GM23338 (cell line): ENCODE measurements at regions not wholly inside any gene's neighbourhood (a gene's known extent, or its start where the extent isn't known, plus 50 kb on each side); places are given as distances from the start of the nearest gene placed in this dataset.
"Not testable (repeated sequence)": the region's sequence is repeated elsewhere in the genome, so short reads cannot be mapped to it uniquely, and the experiment has no call there.

Source experiments
- ATAC-seq: fragments of 200-7000 bp; cut with Tn5 transposase; 3 replicates; pipeline ENCODE4 v1.9.1; 2020
- DNase-seq: peaks from one replicate; pipeline ENCODE4 v3.0.0-alpha.2; 2015; ENCODE audit warnings: low spot score
- H2AFZ ChIP-seq: fragments of 200-600 bp; sonication (generic); 2 replicates; pipeline ENCODE4 v1.8.0; 2016; ENCODE audit warnings: antibody characterized with exemption, mild to moderate bottlenecking, moderate library complexity
- H3F3A ChIP-seq: fragments of 200-600 bp; sonication (generic); replicated peaks from 2 replicates; pipeline ENCODE4 v1.8.0; 2017; ENCODE audit warnings: antibody characterized with exemption, mixed run types, low read depth
- H3K27ac ChIP-seq: fragments of 200-600 bp; sonication (generic); 2 replicates; pipeline ENCODE4 v1.6.1; 2016; ENCODE audit warnings: low read depth
- H3K27me3 ChIP-seq: fragments of 200-600 bp; sonication (generic); 2 replicates; pipeline ENCODE4 v1.8.0; 2016; ENCODE audit warnings: mild to moderate bottlenecking, mixed run types, moderate library complexity; ENCODE audit not compliant: insufficient read depth
- H3K36me3 ChIP-seq: fragments of 200-600 bp; sonication (generic); 2 replicates; pipeline ENCODE4 v1.8.0; 2016; ENCODE audit warnings: mild to moderate bottlenecking; ENCODE audit not compliant: insufficient read depth
- H3K4me1 ChIP-seq: fragments of 200-600 bp; sonication (generic); 2 replicates; pipeline ENCODE4 v1.8.0; 2016; ENCODE audit warnings: mild to moderate bottlenecking, moderate library complexity; ENCODE audit not compliant: insufficient read depth
- H3K4me2 ChIP-seq: fragments of 200-600 bp; sonication (generic); 2 replicates; pipeline ENCODE4 v1.7.1; 2017; ENCODE audit warnings: mixed run types
- H3K4me3 ChIP-seq: fragments of 200-600 bp; sonication (generic); 2 replicates; pipeline ENCODE4 v1.6.1; 2016; ENCODE audit warnings: mixed run types
- H3K79me2 ChIP-seq: fragments of 200-600 bp; sonication (generic); replicated peaks from 2 replicates; pipeline ENCODE4 v1.8.0; 2017; ENCODE audit warnings: mild to moderate bottlenecking; ENCODE audit not compliant: insufficient read depth
- H3K9me2 ChIP-seq: fragments of 200-600 bp; sonication (generic); 2 replicates; pipeline ENCODE4 v1.8.0; 2017; ENCODE audit not compliant: insufficient read depth
- H4K20me1 ChIP-seq: fragments of 200-600 bp; sonication (generic); replicated peaks from 2 replicates; pipeline ENCODE4 v1.8.0; 2017; ENCODE audit warnings: mild to moderate bottlenecking; ENCODE audit not compliant: insufficient read depth
- H3K27ac Mint-ChIP-seq: 2 replicates; pipeline ENCODE4 v1.8.0; 2020; ENCODE audit warnings: inconsistent platforms, mild to moderate bottlenecking, moderate library complexity, mixed read lengths
- H3K27me3 Mint-ChIP-seq: 3 replicates; pipeline ENCODE4 v1.8.0; 2022; ENCODE audit warnings: low read depth, mild to moderate bottlenecking, moderate library complexity, mixed read lengths, inconsistent platforms; ENCODE audit not compliant: insufficient read depth, poor library complexity
- H3K36me3 Mint-ChIP-seq: 3 replicates; pipeline ENCODE4 v1.8.0; 2021; ENCODE audit warnings: low read depth, mild to moderate bottlenecking, inconsistent platforms, moderate library complexity, mixed read lengths
- H3K4me1 Mint-ChIP-seq: 3 replicates; pipeline ENCODE4 v1.8.0; 2020; ENCODE audit warnings: mild to moderate bottlenecking, inconsistent platforms, mixed read lengths
- H3K4me3 Mint-ChIP-seq: 3 replicates; pipeline ENCODE4 v1.8.0; 2021; ENCODE audit warnings: moderate library complexity, mild to moderate bottlenecking, inconsistent platforms, mixed read lengths
- H3K9me3 Mint-ChIP-seq: 3 replicates; pipeline ENCODE4 v1.8.0; 2020; ENCODE audit warnings: moderate library complexity, mild to moderate bottlenecking, inconsistent platforms, mixed read lengths
- CREB1 ChIP-seq: fragments of 250-450 bp; sonication (Bioruptor Pico); IDR thresholded peaks from 2 replicates; pipeline ENCODE4 v1.5.0; 2020; ENCODE audit warnings: low read depth, mild to moderate bottlenecking, moderate library complexity
- CTCF ChIP-seq, 2 experiments: fragments of 200-600 bp in 1 of 2; sonication (generic) in 1 of 2; conservative IDR thresholded peaks; 2 replicates each; pipeline versions ENCODE4 v1.5.1 to v1.6.1; 2016 to 2017; ENCODE audit warnings: antibody characterized with exemption in 2 of 2, low read depth in 2 of 2, mild to moderate bottlenecking in 2 of 2, moderate library complexity in 1 of 2
- ETS1 ChIP-seq: IDR thresholded peaks from 2 replicates; pipeline ENCODE4 v1.6.1; 2016; ENCODE audit warnings: antibody characterized with exemption
- EZH2phosphoT487 ChIP-seq: fragments of 200-600 bp; sonication (generic); IDR thresholded peaks from one replicate; pipeline ENCODE4 v1.8.1; 2018; ENCODE audit warnings: antibody characterized with exemption; ENCODE audit not compliant: unreplicated experiment
- JUNB ChIP-seq: IDR thresholded peaks from one replicate; pipeline ENCODE4 v1.6.1; 2016; ENCODE audit warnings: antibody characterized with exemption; ENCODE audit not compliant: unreplicated experiment
- NANOG ChIP-seq: IDR thresholded peaks from 2 replicates; pipeline ENCODE4 v1.6.1; 2016; ENCODE audit warnings: antibody characterized with exemption, borderline replicate concordance
- POLR2AphosphoS5 ChIP-seq: IDR thresholded peaks from 2 replicates; pipeline ENCODE4 v1.6.1; 2016; ENCODE audit warnings: antibody characterized with exemption, low read depth
- REST ChIP-seq: IDR thresholded peaks from one replicate; pipeline ENCODE4 v1.6.1; 2018; ENCODE audit warnings: antibody characterized with exemption; ENCODE audit not compliant: unreplicated experiment
- STAT1 ChIP-seq: IDR thresholded peaks from one replicate; pipeline ENCODE4 v1.6.1; 2016; ENCODE audit warnings: antibody characterized with exemption; ENCODE audit not compliant: unreplicated experiment
- ZNF114 ChIP-seq: fragments of 250-450 bp; sonication (Bioruptor Pico); IDR thresholded peaks from 2 replicates; pipeline ENCODE4 v1.5.0; 2020; ENCODE audit warnings: mild to moderate bottlenecking, moderate library complexity

- peaks cover 24% of the 10 kb centered on the region for H3K4me1 Mint-ChIP-seq
- not testable (repeated sequence) for H3K27ac Mint-ChIP-seq, DNase-seq
These were observed 106.0 kb downstream of the TMEM167A start for GRCh38 chr5:82971034-82971806.

GRCh38 chr5:82969221-82969976 lies 107.8 kb downstream of the TMEM167A start:
- H3K36me3 Mint-ChIP-seq = peaks cover 30% of the 10 kb centered on the region
- not testable (repeated sequence) for DNase-seq, H3F3A ChIP-seq, H3K4me3 ChIP-seq, H3K4me3 Mint-ChIP-seq, ATAC-seq, H3K27me3 Mint-ChIP-seq, H3K27ac ChIP-seq, H3K27me3 ChIP-seq, H2AFZ ChIP-seq, H4K20me1 ChIP-seq, H3K79me2 ChIP-seq, H3K27ac Mint-ChIP-seq, H3K4me2 ChIP-seq, H3K36me3 ChIP-seq
- peaks cover 31% of the 10 kb centered on the region for H3K9me3 Mint-ChIP-seq
- H3K4me1 Mint-ChIP-seq = peaks cover 28% of the 10 kb centered on the region
- Histone ChIP-seq H3K9me2 (peaks cover 10% of the 10 kb centered on the region; the same call in 1 of the 2 replicates), H3K4me1 (peaks cover 20% of the 10 kb centered on the region)

More at GRCh38 chr5:82971034-82971806, 106.0 kb downstream of the TMEM167A start:
- not testable (repeated sequence) for ATAC-seq, H4K20me1 ChIP-seq, H3F3A ChIP-seq, H3K4me3 Mint-ChIP-seq, H3K27me3 ChIP-seq, H2AFZ ChIP-seq, H3K27ac ChIP-seq, H3K4me3 ChIP-seq, H3K79me2 ChIP-seq
- Histone ChIP-seq H3K4me2 (0 out of 2 replicates have a peak overlapping the region, but pooled peaks have one; percentile 32), H3K36me3 (peaks cover 13% of the 10 kb centered on the region), H3K9me2 (peaks cover 10% of the 10 kb centered on the region; the same call in 1 of the 2 replicates), H3K4me1 (peaks cover 16% of the 10 kb centered on the region)
- H3K9me3 Mint-ChIP-seq = peaks cover 49% of the 10 kb centered on the region
- peaks cover 49% of the 10 kb centered on the region for H3K36me3 Mint-ChIP-seq
- H3K27me3 Mint-ChIP-seq = peaks cover 13% of the 10 kb centered on the region

GRCh38 chr5:82967072-82967471 lies 110.1 kb downstream of the TMEM167A start:
- H3K27me3 ChIP-seq = no peaks in the 10 kb centered on the region
- Mint-ChIP-seq H3K4me1 (peaks cover 30% of the 10 kb centered on the region), H3K27me3 (peaks cover 9% of the 10 kb centered on the region), H3K9me3 (peaks cover 18% of the 10 kb centered on the region), H3K36me3 (peaks cover 20% of the 10 kb centered on the region), H3K27ac (peak overlapping the region; percentile 71; the same call in 1 of the 2 replicates), H3K4me3 (no peak overlapping the region; the same call in 2 of the 3 replicates)
- H3K79me2 ChIP-seq = no peaks in the 10 kb centered on the region
- peaks cover 9% of the 10 kb centered on the region; the same call in 1 of the 2 replicates for H3K9me2 ChIP-seq
- no peaks in the 10 kb centered on the region for H3F3A ChIP-seq
- DNase-seq = peak; percentile 42
- ATAC-seq = peak; percentile 62
- no peaks in the 10 kb centered on the region for H3K36me3 ChIP-seq
- no peaks in the 10 kb centered on the region for H4K20me1 ChIP-seq
- 0 out of 2 replicates have a peak overlapping the region, but pooled peaks have one; percentile 0 for H2AFZ ChIP-seq
- no peak overlapping the region for H3K4me3 ChIP-seq
- H3K27ac ChIP-seq = no peak overlapping the region
- H3K4me2 ChIP-seq = peak overlapping the region; percentile 26; the same call in 1 of the 2 replicates
- TF ChIP-seq JUNB = no peak
- no peak for TF ChIP-seq ZNF114 (CRISPR knock-in tag)
- no peak for TF ChIP-seq CREB1 (CRISPR knock-in tag)
- no peak for TF ChIP-seq EZH2phosphoT487
- TF ChIP-seq REST = no peak
- TF ChIP-seq STAT1 = no peak
- no peak for TF ChIP-seq POLR2AphosphoS5
- no peak for TF ChIP-seq NANOG
- no peak for TF ChIP-seq CTCF (conservative IDR thresholded peaks at IDR 0.05; ENCODE audit: low read depth in 2 of 2)
- no peak for TF ChIP-seq ETS1
- peaks cover 20% of the 10 kb centered on the region for H3K4me1 ChIP-seq
